ENCODE measurements at regions not wholly inside any gene's neighbourhood (a gene's known extent, or its start where the extent isn't known, plus 50 kb on each side); places are given as distances from the start of the nearest gene placed in this dataset.

DNA sequence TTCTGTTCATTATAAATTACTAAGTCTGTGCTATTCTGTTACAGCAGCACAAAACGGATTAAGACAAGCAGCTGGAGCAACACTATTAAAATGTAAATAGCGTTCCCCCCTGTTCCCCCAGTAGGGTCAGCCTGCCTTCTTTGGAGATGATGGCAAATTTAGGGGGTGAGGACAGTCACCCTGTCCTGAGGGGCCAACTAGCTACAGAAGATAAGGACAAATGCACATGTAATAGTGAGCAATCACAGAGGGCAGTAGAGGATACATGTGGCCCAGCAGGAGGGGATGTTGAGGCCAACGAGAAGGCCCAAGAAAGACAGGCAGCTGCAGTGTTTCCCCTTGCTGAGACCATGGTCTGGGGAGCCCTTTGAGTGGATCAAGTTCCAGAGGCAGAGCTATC, 266.7 kb upstream of the CDYL start:
- no peak for DNase-seq
- Histone ChIP-seq H3K4me1 (no peaks in the 10 kb centered on the region), H3K4me3 (replicated peaks in 1 of 3) (no peak overlapping the region), H3K36me3 (no peaks in the 10 kb centered on the region), H3K9me3 (no peaks in the 10 kb centered on the region), H3K27ac (no peak overlapping the region), H3K27me3 (no peaks in the 10 kb centered on the region)
- intact Hi-C loops (cut with DNase I): no loop called here
- 81 to 89% methylated on average over 3 of the region's 3 CpGs for WGBS, 2 donors
- TF ChIP-seq, protein P1, sequence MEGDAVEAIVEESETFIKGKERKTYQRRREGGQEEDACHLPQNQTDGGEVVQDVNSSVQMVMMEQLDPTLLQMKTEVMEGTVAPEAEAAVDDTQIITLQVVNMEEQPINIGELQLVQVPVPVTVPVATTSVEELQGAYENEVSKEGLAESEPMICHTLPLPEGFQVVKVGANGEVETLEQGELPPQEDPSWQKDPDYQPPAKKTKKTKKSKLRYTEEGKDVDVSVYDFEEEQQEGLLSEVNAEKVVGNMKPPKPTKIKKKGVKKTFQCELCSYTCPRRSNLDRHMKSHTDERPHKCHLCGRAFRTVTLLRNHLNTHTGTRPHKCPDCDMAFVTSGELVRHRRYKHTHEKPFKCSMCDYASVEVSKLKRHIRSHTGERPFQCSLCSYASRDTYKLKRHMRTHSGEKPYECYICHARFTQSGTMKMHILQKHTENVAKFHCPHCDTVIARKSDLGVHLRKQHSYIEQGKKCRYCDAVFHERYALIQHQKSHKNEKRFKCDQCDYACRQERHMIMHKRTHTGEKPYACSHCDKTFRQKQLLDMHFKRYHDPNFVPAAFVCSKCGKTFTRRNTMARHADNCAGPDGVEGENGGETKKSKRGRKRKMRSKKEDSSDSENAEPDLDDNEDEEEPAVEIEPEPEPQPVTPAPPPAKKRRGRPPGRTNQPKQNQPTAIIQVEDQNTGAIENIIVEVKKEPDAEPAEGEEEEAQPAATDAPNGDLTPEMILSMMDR (IDR thresholded peaks at IDR 0.05): no peak
- TF ChIP-seq POLR2A (IDR thresholded peaks at IDR 0.05): no peak

DNA sequence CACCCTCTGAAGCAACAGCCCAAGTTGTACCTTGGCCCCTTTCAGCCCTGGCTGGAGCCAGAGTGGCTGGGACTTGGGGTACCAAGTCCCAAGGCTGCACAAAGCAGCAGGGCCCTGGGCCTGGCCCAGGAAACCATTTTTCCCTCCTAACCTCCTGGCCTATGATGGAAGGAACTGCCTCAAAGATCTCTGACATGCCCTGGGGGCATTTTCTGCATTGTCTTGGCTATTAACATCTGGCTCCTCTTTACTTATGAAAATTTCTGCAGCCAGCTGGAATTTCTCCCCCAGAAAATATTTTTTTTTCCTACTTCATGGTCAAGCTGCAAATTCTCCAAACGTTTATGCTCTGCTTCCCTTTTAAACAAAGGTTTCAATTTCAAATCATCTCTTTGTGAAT, 269.4 kb upstream of the CDYL start:
- no peaks in the 10 kb centered on the region for H3K27me3 ChIP-seq
- no peak overlapping the region for H3K4me3 ChIP-seq (replicated peaks in 1 of 3)
- H3K27ac ChIP-seq: no peak overlapping the region
- intact Hi-C loops (cut with DNase I): no loop called here
- no peaks in the 10 kb centered on the region for H3K9me3 ChIP-seq
- H3K36me3 ChIP-seq: no peaks in the 10 kb centered on the region
- DNase-seq: no peak
- WGBS, 2 donors: 63 to 64% methylated on average over 1 of the region's 1 CpG
- no peaks in the 10 kb centered on the region for H3K4me1 ChIP-seq
- TF ChIP-seq, protein P1 (IDR thresholded peaks at IDR 0.05): no peak
- no peak for TF ChIP-seq POLR2A (IDR thresholded peaks at IDR 0.05)

DNA sequence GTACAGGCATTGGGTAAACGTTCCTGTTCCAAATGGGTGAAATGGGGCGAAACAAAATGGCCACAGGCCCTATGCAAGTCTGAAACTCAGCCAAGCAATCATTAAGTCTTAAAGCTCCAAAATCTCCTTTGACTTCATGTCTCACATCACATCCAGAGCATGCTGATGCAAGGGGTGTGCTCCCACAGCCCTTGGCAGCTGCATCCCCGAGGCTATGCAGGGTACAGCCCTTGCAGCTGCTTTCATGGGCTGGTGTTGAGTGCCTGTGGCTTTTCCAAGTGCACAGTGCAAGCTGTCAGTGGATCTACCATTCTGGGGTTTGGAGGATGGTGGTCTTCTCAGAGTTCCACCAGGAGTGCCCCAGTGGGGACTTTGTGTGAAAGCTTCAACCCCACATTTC, 270.0 kb upstream of the CDYL start:
- no peaks in the 10 kb centered on the region for H3K36me3 ChIP-seq
- intact Hi-C loops (cut with DNase I): no loop called here
- TF ChIP-seq, protein P1 (IDR thresholded peaks at IDR 0.05): no peak
- no peak for TF ChIP-seq POLR2A (IDR thresholded peaks at IDR 0.05)
- no peak overlapping the region for H3K4me3 ChIP-seq (replicated peaks in 1 of 3)
- no peaks in the 10 kb centered on the region for H3K9me3 ChIP-seq
- 88 to 89% methylated on average over 3 of the region's 3 CpGs for WGBS, 2 donors
- H3K27me3 ChIP-seq: no peaks in the 10 kb centered on the region
- no peak for DNase-seq
- H3K27ac ChIP-seq: no peak overlapping the region
- H3K4me1 ChIP-seq: no peaks in the 10 kb centered on the region

DNA sequence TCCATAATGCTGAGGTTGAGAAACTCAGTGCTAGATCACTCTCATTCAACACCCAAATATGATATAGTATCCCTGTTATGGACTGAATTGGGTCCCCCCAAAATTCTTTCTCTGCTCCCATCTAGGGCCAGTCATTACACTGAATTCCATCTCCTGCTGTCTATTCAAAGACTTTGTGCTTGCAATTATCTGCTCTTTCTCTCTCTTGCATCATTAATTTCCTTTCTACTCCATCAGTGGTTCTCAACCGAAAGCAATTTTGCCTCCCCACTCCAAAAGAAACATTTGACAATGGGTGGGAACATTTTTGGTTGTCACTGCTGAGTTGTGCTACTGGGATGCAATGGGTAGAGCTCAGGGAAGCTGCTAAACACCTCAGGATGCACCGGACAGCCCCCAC, 271.5 kb upstream of the CDYL start:
- no peak overlapping the region for H3K27ac ChIP-seq
- H3K9me3 ChIP-seq: no peaks in the 10 kb centered on the region
- intact Hi-C loops (cut with DNase I): no loop called here
- H3K4me3 ChIP-seq (replicated peaks in 1 of 3): no peak overlapping the region
- H3K36me3 ChIP-seq: no peaks in the 10 kb centered on the region
- no peak for TF ChIP-seq POLR2A (IDR thresholded peaks at IDR 0.05)
- TF ChIP-seq, protein P1 (IDR thresholded peaks at IDR 0.05): no peak
- no peak for DNase-seq
- H3K4me1 ChIP-seq: peaks cover 0 to 4% of the 10 kb centered on the region in 2 donors
- no peaks in the 10 kb centered on the region for H3K27me3 ChIP-seq
- WGBS, 2 donors: 84 to 90% methylated on average over 2 of the region's 2 CpGs

DNA sequence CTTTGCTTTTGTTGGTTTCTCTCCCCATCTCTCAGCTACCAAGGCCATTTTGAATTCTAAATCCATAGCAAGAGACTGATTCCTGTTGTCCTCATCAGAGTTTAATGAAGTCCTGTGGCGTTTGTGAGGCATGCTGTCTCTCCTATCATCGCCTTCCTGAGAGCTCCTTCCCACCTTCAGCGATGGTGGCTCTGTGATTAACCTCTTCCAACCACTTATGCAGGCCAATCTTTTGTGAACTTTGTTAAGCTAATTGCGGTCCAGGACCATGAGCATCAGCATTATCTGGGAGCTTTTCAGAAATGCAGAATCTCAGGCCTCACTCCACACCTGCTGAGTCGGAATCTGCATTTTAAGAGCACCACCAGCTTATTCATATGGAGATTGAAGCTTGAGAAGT, 272.5 kb upstream of the CDYL start:
- TF ChIP-seq, protein P1 (IDR thresholded peaks at IDR 0.05): no peak
- no peak for TF ChIP-seq POLR2A (IDR thresholded peaks at IDR 0.05)
- no peak overlapping the region for H3K27ac ChIP-seq
- DNase-seq: no peak
- intact Hi-C loops (cut with DNase I): no loop called here
- WGBS, 2 donors: 59 to 71% methylated on average over 5 of the region's 5 CpGs
- H3K4me1 ChIP-seq: peaks cover 0 to 4% of the 10 kb centered on the region in 2 donors
- no peaks in the 10 kb centered on the region for H3K27me3 ChIP-seq
- H3K36me3 ChIP-seq: no peaks in the 10 kb centered on the region
- no peak overlapping the region for H3K4me3 ChIP-seq (replicated peaks in 1 of 3)
- H3K9me3 ChIP-seq: no peaks in the 10 kb centered on the region
